ENCODE measurements at regions not wholly inside any gene's neighbourhood (a gene's known extent, or its start where the extent isn't known, plus 50 kb on each side); places are given as distances from the start of the nearest gene placed in this dataset.
"Not testable (repeated sequence)": the region's sequence is repeated elsewhere in the genome, so short reads cannot be mapped to it uniquely, and the experiment has no call there.

- TF ChIP-seq CTCF (IDR thresholded peaks at IDR 0.05); ZFX (IDR thresholded peaks at IDR 0.05; ENCODE audit: borderline replicate concordance): not testable (repeated sequence)
Observed at GRCh38 chr5:91479376-91479775, 96.3 kb upstream of the ARRDC3 start.
